WTC11 (cell line): ENCODE measurements at regions not wholly inside any gene's neighbourhood (a gene's known extent, or its start where the extent isn't known, plus 50 kb on each side); places are given as distances from the start of the nearest gene placed in this dataset.

Experiments
- ATAC-seq: fragments of 200-7000 bp; cut with Tn5 transposase; 2 replicates; pipeline ENCODE4 v1.10.0; 2021; ENCODE audit warnings: mild to moderate bottlenecking, moderate library complexity
- CTCF ChIA-PET: fragments of 300-600 bp; sonication (Branson Sonifier 250); formaldehyde crosslinking; loops from one replicate; lab custom pipeline; 2021; ENCODE audit warnings: antibody characterized with exemption; lab: Charles Lee
- POLR2A ChIA-PET: fragments of 350-600 bp; sonication (Branson Sonifier 250); formaldehyde crosslinking; loops from one replicate; lab custom pipeline; 2021; ENCODE audit warnings: antibody characterized with exemption; lab: Charles Lee
- DNase-seq: peaks from one replicate; pipeline ENCODE4 v3.0.0; 2021; ENCODE audit warnings: low spot score
- H3K27ac Mint-ChIP-seq: 2 replicates; pipeline ENCODE4 v1.8.0; 2021; ENCODE audit warnings: mixed read lengths
- H3K27me3 Mint-ChIP-seq: 2 replicates; pipeline ENCODE4 v1.8.0; 2021; ENCODE audit warnings: low read depth, mild to moderate bottlenecking, moderate library complexity, mixed read lengths
- H3K36me3 Mint-ChIP-seq: 2 replicates; pipeline ENCODE4 v1.8.0; 2021; ENCODE audit warnings: mixed read lengths
- H3K4me1 Mint-ChIP-seq: 2 replicates; pipeline ENCODE4 v1.8.0; 2022; ENCODE audit warnings: mixed read lengths
- H3K4me3 Mint-ChIP-seq: 2 replicates; pipeline ENCODE4 v1.8.0; 2021; ENCODE audit warnings: mild to moderate bottlenecking, moderate library complexity, mixed read lengths
- H3K9me3 Mint-ChIP-seq: 2 replicates; pipeline ENCODE4 v1.8.0; 2021; ENCODE audit warnings: mixed read lengths
- ATF1 ChIP-seq: sonication (generic); formaldehyde crosslinking; IDR thresholded peaks from 2 replicates; pipeline ENCODE4 v1.8.1; 2023; ENCODE audit warnings: mild to moderate bottlenecking, moderate library complexity, missing genetic modification reagents
- EMX1 ChIP-seq: fragments of 250-450 bp; sonication (Bioruptor Pico); IDR thresholded peaks from 2 replicates; pipeline ENCODE4 v1.8.0; 2021; ENCODE audit warnings: mild to moderate bottlenecking
- FOXK1 ChIP-seq: sonication (generic); formaldehyde crosslinking; IDR thresholded peaks from 2 replicates; pipeline ENCODE4 v1.8.0; 2022; ENCODE audit warnings: mild to moderate bottlenecking, moderate library complexity, missing genetic modification reagents
- FOXP1 ChIP-seq: sonication (generic); formaldehyde crosslinking; IDR thresholded peaks from 2 replicates; pipeline ENCODE4 v1.8.0; 2022; ENCODE audit warnings: missing genetic modification reagents, mild to moderate bottlenecking, moderate library complexity, borderline replicate concordance
- SMAD3 ChIP-seq: sonication (generic); formaldehyde crosslinking; IDR thresholded peaks from 2 replicates; pipeline ENCODE4 v1.8.0; 2022; ENCODE audit warnings: missing genetic modification reagents, mild to moderate bottlenecking, borderline replicate concordance
- TCF7 ChIP-seq: sonication (generic); formaldehyde crosslinking; IDR thresholded peaks from 2 replicates; pipeline ENCODE4 v1.8.0; 2022; ENCODE audit warnings: mild to moderate bottlenecking, low read depth, missing genetic modification reagents, moderate library complexity
- ZBTB21 ChIP-seq: sonication (generic); formaldehyde crosslinking; IDR thresholded peaks from 2 replicates; pipeline ENCODE4 v1.8.1; 2023; ENCODE audit warnings: mild to moderate bottlenecking, missing genetic modification reagents, borderline replicate concordance
- TF ChIP-seq, protein P1 (sequence below): sonication (generic); formaldehyde crosslinking; IDR thresholded peaks from 2 replicates; pipeline ENCODE4 v1.8.1; 2022; ENCODE audit warnings: mild to moderate bottlenecking, moderate library complexity, missing genetic modification reagents
- TF ChIP-seq, protein P2 (sequence below): sonication (generic); formaldehyde crosslinking; conservative IDR thresholded peaks from 2 replicates; pipeline ENCODE4 v1.8.1; 2023; ENCODE audit warnings: mild to moderate bottlenecking, low read depth, missing genetic modification reagents, moderate library complexity
- TF ChIP-seq, protein P3 (sequence below): sonication (generic); formaldehyde crosslinking; IDR thresholded peaks from 2 replicates; pipeline ENCODE4 v1.8.1; 2023; ENCODE audit warnings: mild to moderate bottlenecking, missing genetic modification reagents
- TF ChIP-seq, protein P4 (sequence below): sonication (generic); formaldehyde crosslinking; IDR thresholded peaks from 2 replicates; pipeline ENCODE4 v1.8.0; 2023; ENCODE audit warnings: missing genetic modification reagents
- TF ChIP-seq, protein P5 (sequence below): fragments of 200-600 bp; IDR thresholded peaks from 2 replicates; pipeline ENCODE4 v1.8.0; 2022; ENCODE audit warnings: antibody characterized with exemption
- TF ChIP-seq, protein P6 (sequence below): fragments of 250-450 bp; sonication (Bioruptor Pico); IDR thresholded peaks from 2 replicates; pipeline ENCODE4 v1.9.0; 2021; ENCODE audit warnings: mild to moderate bottlenecking
- TF ChIP-seq, protein P7 (sequence below): fragments of 250-450 bp; sonication (Bioruptor Pico); conservative IDR thresholded peaks from 2 replicates; pipeline ENCODE4 v1.9.0; 2021; ENCODE audit warnings: mild to moderate bottlenecking

DNA sequence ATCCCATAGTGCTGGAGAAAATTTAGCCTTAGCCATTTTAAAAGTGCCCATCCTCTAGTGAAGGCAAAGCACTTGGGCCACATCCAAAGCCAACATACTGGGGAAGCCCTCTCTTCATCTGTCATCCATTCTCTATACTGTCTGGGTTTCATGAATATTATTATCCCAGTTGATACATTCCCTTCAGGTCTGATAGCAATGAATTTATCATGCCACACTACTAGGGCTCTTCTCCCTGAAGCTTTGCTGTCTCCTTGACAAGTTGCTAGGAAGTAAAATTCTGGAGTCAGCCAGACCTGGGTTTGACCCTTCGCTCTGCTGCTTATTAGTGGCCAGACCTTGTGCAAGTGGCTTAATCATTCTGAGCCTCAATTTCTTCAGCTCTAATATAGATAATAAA lies 1041.4 kb upstream of the ADGRL2 start:
- peaks cover 12% of the 10 kb centered on the region for H3K4me1 Mint-ChIP-seq
- TF ChIP-seq, protein P1, sequence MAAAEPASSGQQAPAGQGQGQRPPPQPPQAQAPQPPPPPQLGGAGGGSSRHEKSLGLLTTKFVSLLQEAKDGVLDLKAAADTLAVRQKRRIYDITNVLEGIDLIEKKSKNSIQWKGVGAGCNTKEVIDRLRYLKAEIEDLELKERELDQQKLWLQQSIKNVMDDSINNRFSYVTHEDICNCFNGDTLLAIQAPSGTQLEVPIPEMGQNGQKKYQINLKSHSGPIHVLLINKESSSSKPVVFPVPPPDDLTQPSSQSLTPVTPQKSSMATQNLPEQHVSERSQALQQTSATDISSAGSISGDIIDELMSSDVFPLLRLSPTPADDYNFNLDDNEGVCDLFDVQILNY (CRISPR knock-in tag), result no peak
- TF ChIP-seq FOXP1 (CRISPR knock-in tag), result no peak
- no peak for TF ChIP-seq ATF1 (CRISPR knock-in tag)
- no peak for TF ChIP-seq FOXK1
- TF ChIP-seq SMAD3 (CRISPR knock-in tag), result no peak
- TF ChIP-seq, protein P2, sequence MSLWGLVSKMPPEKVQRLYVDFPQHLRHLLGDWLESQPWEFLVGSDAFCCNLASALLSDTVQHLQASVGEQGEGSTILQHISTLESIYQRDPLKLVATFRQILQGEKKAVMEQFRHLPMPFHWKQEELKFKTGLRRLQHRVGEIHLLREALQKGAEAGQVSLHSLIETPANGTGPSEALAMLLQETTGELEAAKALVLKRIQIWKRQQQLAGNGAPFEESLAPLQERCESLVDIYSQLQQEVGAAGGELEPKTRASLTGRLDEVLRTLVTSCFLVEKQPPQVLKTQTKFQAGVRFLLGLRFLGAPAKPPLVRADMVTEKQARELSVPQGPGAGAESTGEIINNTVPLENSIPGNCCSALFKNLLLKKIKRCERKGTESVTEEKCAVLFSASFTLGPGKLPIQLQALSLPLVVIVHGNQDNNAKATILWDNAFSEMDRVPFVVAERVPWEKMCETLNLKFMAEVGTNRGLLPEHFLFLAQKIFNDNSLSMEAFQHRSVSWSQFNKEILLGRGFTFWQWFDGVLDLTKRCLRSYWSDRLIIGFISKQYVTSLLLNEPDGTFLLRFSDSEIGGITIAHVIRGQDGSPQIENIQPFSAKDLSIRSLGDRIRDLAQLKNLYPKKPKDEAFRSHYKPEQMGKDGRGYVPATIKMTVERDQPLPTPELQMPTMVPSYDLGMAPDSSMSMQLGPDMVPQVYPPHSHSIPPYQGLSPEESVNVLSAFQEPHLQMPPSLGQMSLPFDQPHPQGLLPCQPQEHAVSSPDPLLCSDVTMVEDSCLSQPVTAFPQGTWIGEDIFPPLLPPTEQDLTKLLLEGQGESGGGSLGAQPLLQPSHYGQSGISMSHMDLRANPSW (CRISPR knock-in tag), result no peak
- TF ChIP-seq EMX1 (CRISPR knock-in tag), result no peak
- TF ChIP-seq, protein P3, sequence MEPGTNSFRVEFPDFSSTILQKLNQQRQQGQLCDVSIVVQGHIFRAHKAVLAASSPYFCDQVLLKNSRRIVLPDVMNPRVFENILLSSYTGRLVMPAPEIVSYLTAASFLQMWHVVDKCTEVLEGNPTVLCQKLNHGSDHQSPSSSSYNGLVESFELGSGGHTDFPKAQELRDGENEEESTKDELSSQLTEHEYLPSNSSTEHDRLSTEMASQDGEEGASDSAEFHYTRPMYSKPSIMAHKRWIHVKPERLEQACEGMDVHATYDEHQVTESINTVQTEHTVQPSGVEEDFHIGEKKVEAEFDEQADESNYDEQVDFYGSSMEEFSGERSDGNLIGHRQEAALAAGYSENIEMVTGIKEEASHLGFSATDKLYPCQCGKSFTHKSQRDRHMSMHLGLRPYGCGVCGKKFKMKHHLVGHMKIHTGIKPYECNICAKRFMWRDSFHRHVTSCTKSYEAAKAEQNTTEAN (CRISPR knock-in tag), result no peak
- TF ChIP-seq, protein P4, sequence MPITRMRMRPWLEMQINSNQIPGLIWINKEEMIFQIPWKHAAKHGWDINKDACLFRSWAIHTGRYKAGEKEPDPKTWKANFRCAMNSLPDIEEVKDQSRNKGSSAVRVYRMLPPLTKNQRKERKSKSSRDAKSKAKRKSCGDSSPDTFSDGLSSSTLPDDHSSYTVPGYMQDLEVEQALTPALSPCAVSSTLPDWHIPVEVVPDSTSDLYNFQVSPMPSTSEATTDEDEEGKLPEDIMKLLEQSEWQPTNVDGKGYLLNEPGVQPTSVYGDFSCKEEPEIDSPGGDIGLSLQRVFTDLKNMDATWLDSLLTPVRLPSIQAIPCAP (CRISPR knock-in tag), result no peak
- TF ChIP-seq, protein P5, sequence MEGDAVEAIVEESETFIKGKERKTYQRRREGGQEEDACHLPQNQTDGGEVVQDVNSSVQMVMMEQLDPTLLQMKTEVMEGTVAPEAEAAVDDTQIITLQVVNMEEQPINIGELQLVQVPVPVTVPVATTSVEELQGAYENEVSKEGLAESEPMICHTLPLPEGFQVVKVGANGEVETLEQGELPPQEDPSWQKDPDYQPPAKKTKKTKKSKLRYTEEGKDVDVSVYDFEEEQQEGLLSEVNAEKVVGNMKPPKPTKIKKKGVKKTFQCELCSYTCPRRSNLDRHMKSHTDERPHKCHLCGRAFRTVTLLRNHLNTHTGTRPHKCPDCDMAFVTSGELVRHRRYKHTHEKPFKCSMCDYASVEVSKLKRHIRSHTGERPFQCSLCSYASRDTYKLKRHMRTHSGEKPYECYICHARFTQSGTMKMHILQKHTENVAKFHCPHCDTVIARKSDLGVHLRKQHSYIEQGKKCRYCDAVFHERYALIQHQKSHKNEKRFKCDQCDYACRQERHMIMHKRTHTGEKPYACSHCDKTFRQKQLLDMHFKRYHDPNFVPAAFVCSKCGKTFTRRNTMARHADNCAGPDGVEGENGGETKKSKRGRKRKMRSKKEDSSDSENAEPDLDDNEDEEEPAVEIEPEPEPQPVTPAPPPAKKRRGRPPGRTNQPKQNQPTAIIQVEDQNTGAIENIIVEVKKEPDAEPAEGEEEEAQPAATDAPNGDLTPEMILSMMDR, result no peak
- no peak for TF ChIP-seq TCF7 (CRISPR knock-in tag)
- TF ChIP-seq, protein P6, sequence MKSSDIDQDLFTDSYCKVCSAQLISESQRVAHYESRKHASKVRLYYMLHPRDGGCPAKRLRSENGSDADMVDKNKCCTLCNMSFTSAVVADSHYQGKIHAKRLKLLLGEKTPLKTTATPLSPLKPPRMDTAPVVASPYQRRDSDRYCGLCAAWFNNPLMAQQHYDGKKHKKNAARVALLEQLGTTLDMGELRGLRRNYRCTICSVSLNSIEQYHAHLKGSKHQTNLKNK (CRISPR knock-in tag), result no peak
- TF ChIP-seq ZBTB21 (CRISPR knock-in tag), result no peak
- TF ChIP-seq, all 79 proteins: peak for 0
- POLR2A ChIA-PET, result no interaction called here
- CTCF ChIA-PET, result no interaction called here
- Mint-ChIP-seq H3K27me3 (no peaks in the 10 kb centered on the region), H3K36me3 (no peaks in the 10 kb centered on the region), H3K27ac (no peak overlapping the region), H3K4me3 (no peak overlapping the region), H3K9me3 (no peaks in the 10 kb centered on the region)
- DNase-seq (no peak), ATAC-seq (no peak)

DNA sequence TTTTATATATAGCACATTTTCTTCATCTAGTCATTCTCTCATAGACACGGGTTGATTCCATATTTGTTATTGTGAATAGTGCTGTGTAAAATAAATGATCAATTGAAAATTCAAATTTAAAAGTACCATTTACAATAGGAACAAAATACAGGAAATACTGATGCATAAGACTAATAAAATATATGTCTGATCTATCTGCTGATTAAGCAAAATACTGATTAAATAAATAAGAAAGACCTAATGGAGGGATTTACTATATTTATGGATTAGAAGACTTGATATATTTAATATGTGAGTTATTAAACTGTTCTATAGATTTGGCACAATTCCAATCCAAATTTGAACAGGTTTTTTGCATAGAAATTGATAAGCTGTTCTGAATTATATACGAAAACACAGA lies 1044.8 kb upstream of the ADGRL2 start:
- ATAC-seq (no peak), DNase-seq (no peak)
- H3K27me3 Mint-ChIP-seq, result no peaks in the 10 kb centered on the region
- peaks cover 13% of the 10 kb centered on the region for H3K9me3 Mint-ChIP-seq
- H3K27ac Mint-ChIP-seq, result no peak overlapping the region
- peaks cover 7% of the 10 kb centered on the region for H3K36me3 Mint-ChIP-seq
- CTCF ChIA-PET, result no interaction called here
- TF ChIP-seq, protein P7, sequence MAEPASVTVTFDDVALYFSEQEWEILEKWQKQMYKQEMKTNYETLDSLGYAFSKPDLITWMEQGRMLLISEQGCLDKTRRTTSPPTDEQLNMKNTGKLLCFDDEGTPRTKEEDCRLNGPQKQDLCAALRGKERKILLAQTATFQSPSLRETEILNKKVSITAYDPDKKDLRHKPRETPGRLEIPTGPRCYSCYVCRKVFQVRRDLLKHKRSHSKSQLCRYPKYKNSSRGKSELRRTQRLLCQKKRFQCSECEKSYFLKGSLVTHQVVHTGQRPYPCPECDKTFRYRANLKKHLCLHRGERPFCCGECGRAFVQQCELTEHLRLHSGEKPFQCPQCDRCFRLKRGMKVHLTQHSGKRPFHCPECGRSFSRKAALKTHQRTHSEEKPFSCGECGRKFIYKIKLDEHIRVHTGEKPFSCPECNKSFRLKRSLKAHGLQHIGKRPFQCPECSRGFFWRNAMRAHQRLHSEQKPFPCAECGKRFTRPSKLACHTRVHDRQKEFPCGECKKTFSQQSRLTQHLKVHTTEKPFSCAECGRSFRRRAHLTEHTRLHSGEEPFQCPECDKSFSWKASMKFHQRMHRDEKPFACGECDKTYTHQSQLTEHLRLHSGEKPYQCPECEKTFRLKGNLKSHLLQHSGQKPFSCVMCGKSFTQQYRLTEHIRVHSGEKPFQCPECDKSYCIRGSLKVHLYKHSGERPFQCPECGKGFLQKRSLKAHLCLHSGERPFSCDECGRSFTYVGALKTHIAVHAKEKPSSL, result no peak
- H3K4me1 Mint-ChIP-seq, result no peaks in the 10 kb centered on the region
- H3K4me3 Mint-ChIP-seq, result no peak overlapping the region
- POLR2A ChIA-PET, result no interaction called here
